IPS-18c (cell line): ENCODE measurements at regions not wholly inside any gene's neighbourhood (a gene's known extent, or its start where the extent isn't known, plus 50 kb on each side); places are given as distances from the start of the nearest gene placed in this dataset.

Source experiments
- H3K4me3 ChIP-seq: 2 replicates; pipeline ENCODE4 v1.7.0; 2013; ENCODE audit warnings: low read depth, mild to moderate bottlenecking, low read length, moderate library complexity; ENCODE audit not compliant: insufficient read depth
- H3K9me3 ChIP-seq: one replicate; pipeline ENCODE4 v1.6.1; 2013; ENCODE audit warnings: mild to moderate bottlenecking, low read length, moderate library complexity; ENCODE audit not compliant: control insufficient read depth, insufficient read depth

DNA sequence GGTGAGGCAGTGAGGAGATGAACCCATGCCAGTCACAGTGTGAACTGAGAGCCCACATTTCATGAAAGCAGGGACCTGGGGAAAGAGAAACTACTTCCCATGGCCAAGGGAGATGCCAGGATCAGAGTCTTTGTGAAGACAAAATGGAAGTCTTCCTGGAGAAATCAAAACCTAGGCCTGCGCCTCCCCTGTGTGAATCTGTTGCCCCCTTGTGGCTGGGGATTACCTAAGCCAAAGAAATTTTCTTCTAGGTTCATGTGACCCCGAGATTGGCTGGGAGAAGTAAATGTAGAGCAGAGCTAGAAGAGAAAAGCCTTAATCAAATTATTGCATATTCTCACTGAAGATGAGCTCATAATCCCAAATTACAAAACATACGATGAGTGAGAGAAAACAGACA is 1075.3 kb downstream of the TBC1D22A start:
- H3K9me3 ChIP-seq: peaks cover 5% of the 10 kb centered on the region
- H3K4me3 ChIP-seq: no peak overlapping the region

GRCh38 chr22:47836957-47837356 is 1074.5 kb downstream of the TBC1D22A start:
- Histone ChIP-seq H3K4me3 (no peak overlapping the region), H3K9me3 (peaks cover 4% of the 10 kb centered on the region)

DNA sequence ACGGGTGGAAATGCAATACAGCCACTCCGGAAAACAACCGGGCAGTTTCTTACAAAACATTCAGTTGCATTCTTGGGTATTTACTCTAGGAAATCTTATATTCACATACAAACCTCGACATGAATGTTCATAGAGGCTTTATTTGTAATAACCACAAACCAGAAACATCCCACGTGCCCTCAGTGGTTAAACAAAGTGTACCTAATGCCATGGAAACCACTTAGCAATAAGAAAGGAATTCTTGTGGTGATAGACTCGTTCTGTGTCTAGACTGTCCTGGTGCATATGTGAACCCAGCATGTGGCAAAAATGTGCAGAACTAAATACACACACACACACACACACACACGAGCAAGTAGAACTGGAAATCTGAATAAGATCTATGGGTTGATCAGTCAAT is 1073.3 kb downstream of the TBC1D22A start:
- H3K9me3 ChIP-seq: peaks cover 5% of the 10 kb centered on the region

DNA sequence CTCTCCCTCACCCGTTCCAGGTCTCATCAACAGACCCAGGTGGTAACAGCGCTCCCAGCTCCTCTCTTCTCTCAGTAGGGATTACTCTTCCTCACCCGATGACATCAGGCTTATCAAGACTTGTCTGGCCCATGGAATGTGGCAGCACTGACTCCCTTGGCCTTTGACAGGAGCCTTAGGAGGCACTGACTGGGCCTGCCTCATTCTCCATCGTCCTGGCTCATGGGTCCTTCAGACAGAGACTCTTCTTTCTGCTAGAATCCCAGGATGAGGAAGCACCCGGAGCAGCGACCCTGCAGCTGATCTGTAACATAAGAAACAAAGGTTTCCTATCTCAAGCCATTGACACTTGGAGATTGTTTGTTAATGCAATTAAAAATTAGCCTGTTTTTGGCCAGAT is 1063.6 kb downstream of the TBC1D22A start:
- H3K9me3 ChIP-seq: peaks cover 11% of the 10 kb centered on the region
- H3K4me3 ChIP-seq: no peak overlapping the region

More for the DNA sequence above, 1073.3 kb downstream of the TBC1D22A start:
- no peak overlapping the region for H3K4me3 ChIP-seq

- no peak overlapping the region for H3K4me3 ChIP-seq
- peaks cover 6% of the 10 kb centered on the region for H3K9me3 ChIP-seq
These were observed 1060.0 kb downstream of the TBC1D22A start for GRCh38 chr22:47822422-47822821.

DNA sequence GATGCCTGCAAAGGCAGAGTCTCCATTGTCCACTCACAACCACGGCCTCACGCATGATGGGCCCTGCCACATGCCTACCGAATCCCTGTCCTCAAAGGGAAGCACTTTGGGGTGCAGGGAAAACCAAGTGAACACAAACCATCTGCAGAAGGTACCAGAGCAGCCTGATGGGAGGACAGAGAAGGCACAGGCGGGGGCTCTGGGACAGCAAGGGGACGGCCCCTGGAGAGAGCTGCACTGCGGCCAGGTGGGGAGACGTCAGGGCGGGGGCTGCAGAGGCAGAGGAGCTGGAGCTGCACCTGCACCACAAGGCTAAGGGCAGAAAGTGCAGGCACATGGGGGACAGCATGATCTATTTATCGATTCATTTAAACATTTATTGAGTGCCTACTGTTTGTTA is 1056.0 kb downstream of the TBC1D22A start:
- peaks cover 18% of the 10 kb centered on the region for H3K9me3 ChIP-seq
- H3K4me3 ChIP-seq: no peak overlapping the region

DNA sequence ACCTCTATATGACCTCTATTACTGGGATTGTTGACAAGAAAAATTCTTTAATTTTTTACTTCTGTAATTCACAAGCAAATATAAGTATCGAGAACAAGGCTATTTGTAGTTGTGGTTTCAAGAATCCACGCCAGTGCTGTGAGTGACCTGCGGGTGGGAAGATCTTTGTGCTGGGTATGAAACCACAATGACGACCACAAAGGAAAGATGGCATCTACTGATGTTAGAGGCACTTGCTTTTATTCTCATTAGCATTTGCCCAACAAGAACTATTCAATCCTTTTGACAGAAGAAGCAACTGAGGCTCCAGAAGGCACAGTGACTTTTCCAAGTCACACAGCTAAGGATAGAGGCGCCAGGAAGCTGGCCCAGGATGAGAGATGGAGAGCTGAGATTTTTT is 1054.9 kb downstream of the TBC1D22A start:
- Histone ChIP-seq H3K9me3 (peaks cover 16% of the 10 kb centered on the region), H3K4me3 (no peak overlapping the region)

DNA sequence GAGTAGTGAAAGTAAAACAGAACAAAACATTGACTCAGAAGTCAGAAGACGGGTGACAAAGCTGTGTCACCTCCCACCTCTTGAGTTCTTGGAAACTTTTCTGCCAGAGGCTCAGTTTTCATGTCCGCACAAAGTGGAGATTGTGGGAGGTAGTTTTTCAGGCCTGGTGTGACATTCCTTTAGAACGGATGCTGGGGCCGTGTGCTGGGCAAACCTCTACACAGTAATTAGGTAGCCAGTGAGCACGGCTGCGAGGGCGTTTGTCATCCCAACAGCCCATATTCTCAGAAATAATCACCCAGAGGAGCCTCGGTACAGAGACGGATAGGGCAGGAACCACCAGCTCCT is 1054.4 kb downstream of the TBC1D22A start:
- H3K9me3 ChIP-seq: peaks cover 16% of the 10 kb centered on the region
- no peak overlapping the region for H3K4me3 ChIP-seq

- peaks cover 16% of the 10 kb centered on the region for H3K9me3 ChIP-seq
- no peak overlapping the region for H3K4me3 ChIP-seq
These were observed 1053.8 kb downstream of the TBC1D22A start for GRCh38 chr22:47816121-47816862.

GRCh38 chr22:47814474-47814873 is 1052.0 kb downstream of the TBC1D22A start:
- Histone ChIP-seq H3K9me3 (peaks cover 24% of the 10 kb centered on the region), H3K4me3 (peak overlapping the region; percentile 10; the same call in 1 of the 2 replicates)

- Histone ChIP-seq H3K9me3 (peaks cover 28% of the 10 kb centered on the region), H3K4me3 (no peak overlapping the region)
These were observed 1051.2 kb downstream of the TBC1D22A start for GRCh38 chr22:47813661-47814060.

- H3K9me3 ChIP-seq: peaks cover 31% of the 10 kb centered on the region
- no peak overlapping the region for H3K4me3 ChIP-seq
These were observed 1049.5 kb downstream of the TBC1D22A start for GRCh38 chr22:47811971-47812370.

DNA sequence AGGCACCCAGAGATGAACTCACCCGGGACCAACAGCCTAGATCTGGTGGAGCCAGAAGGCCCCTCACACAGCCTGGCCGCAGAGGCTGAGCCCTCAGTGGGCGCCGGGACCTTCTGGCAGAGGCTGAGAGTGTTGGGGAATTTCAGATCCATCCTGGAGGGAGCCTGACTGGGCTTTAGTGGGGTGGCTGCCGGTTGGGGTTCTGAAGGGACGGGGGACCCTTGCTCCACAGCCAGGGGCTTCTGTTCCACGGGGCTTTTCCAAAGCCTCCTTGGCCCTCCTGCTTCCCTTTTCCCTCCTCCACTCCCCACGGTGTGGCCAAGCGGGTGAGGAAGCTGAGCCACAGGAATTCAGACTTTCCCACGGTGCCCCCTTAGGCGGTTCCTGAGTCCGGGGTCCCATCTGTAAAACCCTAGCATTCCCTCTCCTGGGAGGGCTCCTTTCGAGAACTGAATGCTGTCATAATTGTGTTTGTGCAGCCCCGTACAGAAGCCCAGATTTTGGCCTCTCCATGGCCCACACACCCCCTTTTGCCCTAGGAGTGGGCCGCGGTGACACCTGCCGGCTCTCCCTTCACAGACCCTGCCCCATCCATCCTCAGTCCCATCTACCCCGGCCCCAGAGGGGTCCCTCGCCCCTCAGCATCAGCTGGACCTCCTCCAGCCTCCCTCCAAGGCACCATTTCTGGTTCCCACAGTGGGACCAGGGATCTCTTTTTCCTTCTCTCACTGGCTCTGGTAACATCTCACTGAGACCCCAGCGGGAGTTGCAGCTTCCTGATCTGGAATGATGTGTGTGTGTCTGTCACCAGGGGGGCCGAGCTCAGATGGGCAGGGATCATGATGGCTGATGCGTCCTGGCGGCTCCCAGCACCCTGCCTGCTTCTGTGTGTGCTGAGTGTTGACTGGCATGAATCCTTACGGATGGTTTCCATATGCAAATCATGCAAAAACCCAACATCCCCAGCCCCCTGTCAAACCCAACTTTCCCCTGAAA is 1048.4 kb downstream of the TBC1D22A start:
- peaks cover 32% of the 10 kb centered on the region for H3K9me3 ChIP-seq
- H3K4me3 ChIP-seq: no peak overlapping the region

DNA sequence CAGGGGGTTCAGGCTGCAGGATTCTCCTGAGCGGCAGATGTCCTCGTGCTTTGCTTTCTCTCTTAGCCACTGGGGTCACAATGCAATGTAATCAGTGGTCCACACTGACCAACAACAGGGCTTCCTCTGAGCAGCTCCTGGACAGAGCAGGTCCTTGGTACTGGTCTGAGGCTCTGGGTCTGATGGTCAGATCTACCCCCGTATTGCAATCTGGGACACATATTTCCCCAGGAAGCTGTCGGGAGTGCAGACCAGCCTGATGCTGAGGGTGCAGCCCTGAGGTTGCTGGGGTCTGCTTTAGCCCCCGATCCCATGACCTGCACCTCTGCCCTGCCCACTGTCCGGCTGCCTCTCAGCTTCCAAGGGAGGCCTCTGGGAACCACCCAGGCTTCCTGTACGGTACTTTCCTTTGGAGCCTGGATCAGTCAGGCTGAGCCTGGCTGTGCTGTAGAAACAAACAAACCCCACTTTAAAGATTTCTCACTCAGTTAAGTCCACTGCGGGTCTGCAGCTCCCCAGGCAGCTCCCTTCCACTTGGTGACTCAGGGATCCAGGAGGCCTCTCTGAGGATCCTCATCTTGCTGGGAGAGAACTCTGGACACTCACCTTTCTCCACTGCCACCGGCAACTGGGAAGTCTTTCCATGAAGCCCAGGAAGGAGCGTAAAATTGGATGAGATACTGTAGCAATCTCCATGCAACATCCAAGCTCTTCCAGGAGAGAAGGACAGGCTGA is 1046.6 kb downstream of the TBC1D22A start:
- Histone ChIP-seq H3K9me3 (peaks cover 32% of the 10 kb centered on the region), H3K4me3 (no peak overlapping the region; the same call in 1 of the 2 replicates)

DNA sequence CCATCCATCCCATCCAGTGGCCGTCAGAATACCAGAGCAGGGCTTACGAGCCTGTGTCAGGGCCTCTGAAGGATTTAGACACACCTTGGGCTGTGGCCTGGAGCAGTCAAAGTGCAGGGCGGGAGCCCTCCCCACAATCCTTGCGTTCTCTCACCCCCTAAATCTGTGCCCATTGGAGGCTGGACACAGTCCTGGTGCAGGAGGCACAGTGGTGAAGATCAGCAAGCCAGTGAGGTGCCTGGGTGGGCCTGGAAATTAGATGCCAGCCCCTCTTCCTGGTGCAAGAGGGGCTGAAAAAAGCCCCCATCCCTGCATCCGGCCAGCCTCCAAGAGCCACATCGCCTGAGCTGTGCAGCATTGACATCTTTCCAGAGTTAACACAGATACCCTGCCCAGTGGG is 1045.8 kb downstream of the TBC1D22A start:
- Histone ChIP-seq H3K9me3 (peaks cover 28% of the 10 kb centered on the region), H3K4me3 (no peak overlapping the region; the same call in 1 of the 2 replicates)

GRCh38 chr22:47807506-47807905 is 1045.1 kb downstream of the TBC1D22A start:
- Histone ChIP-seq H3K4me3 (no peak overlapping the region), H3K9me3 (peaks cover 28% of the 10 kb centered on the region)

DNA sequence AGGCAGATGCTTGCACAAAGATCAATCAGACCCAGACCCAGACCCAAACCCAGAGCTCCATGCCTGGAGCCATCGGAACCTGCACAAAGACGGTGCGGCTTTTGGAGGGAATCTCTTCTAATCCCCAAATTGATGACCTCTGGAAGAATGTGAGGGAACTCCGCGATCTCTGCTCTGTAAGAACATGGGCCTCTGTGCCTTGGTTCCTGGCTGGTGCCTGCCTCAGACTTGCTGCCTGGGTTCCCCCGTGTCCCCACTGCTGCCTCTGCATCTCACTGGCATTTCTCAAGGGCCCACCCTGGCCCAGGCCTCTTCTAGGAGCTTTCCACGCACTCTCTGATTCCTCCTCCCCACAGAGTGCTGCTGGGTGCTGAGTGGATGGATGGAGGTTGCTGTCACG is 1044.4 kb downstream of the TBC1D22A start:
- Histone ChIP-seq H3K9me3 (peaks cover 33% of the 10 kb centered on the region), H3K4me3 (no peak overlapping the region)
